RWPE1 (cell line): ENCODE measurements at regions not wholly inside any gene's neighbourhood (a gene's known extent, or its start where the extent isn't known, plus 50 kb on each side); places are given as distances from the start of the nearest gene placed in this dataset.

Experiments
- CTCF ChIA-PET: fragments of 350-600 bp; sonication (Branson Sonifier 250); formaldehyde crosslinking; extraction: SDS; loops from one replicate; lab custom pipeline; 2021; lab: Yijun Ruan, JAX
- POLR2A ChIA-PET: fragments of 400-600 bp; formaldehyde crosslinking; extraction: SDS; loops from one replicate; lab custom pipeline; 2020; ENCODE audit warnings: antibody characterized with exemption; ENCODE audit not compliant: low non-redundant PET; lab: Yijun Ruan, JAX
- DNase-seq: peaks from one replicate; pipeline ENCODE4 v3.0.0; 2012; ENCODE audit warnings: low spot score
- H3K27ac ChIP-seq: fragments of 450-650 bp; 2 replicates; pipeline ENCODE4 v1.5.1; 2017
- CTCF ChIP-seq: fragments of 450-650 bp; conservative IDR thresholded peaks from 2 replicates; pipeline ENCODE4 v1.5.1; 2017; ENCODE audit warnings: low read depth, mild to moderate bottlenecking

GRCh38 chr10:89829262-89829886, 128.0 kb downstream of the KIF20B start:
- TF ChIP-seq CTCF, result no peak
- DNase-seq, result no peak
- H3K27ac ChIP-seq, result no peak overlapping the region
- CTCF ChIA-PET, result no interaction called here
- POLR2A ChIA-PET, result no interaction called here

GRCh38 chr10:89829887-89830269, 128.5 kb downstream of the KIF20B start:
- no peak overlapping the region for H3K27ac ChIP-seq
- DNase-seq, result no peak
- ChIA-PET POLR2A (no interaction called here), CTCF (no interaction called here)
- no peak for TF ChIP-seq CTCF

GRCh38 chr10:89830624-89831023, 129.2 kb downstream of the KIF20B start:
- CTCF ChIA-PET, result no interaction called here
- POLR2A ChIA-PET, result no interaction called here
- DNase-seq, result no peak
- no peak for TF ChIP-seq CTCF
- H3K27ac ChIP-seq, result no peak overlapping the region

GRCh38 chr10:89836840-89837164, 135.4 kb downstream of the KIF20B start:
- ChIA-PET POLR2A (no interaction called here), CTCF (interaction anchor here (0.7 kb wide), 1 partner anchor 23 kb away, joined by 3 read pairs; no protein-coding TSS in a partner anchor)
- no peak for DNase-seq
- TF ChIP-seq CTCF, result no peak
- H3K27ac ChIP-seq, result no peak overlapping the region

GRCh38 chr10:89837165-89838043, 136.0 kb downstream of the KIF20B start:
- ChIA-PET CTCF (interaction anchor here (0.6 to 0.7 kb wide), 2 partner anchors 23 to 736 kb away, joined by 3 to 4 read pairs; no protein-coding TSS in a partner anchor), POLR2A (no interaction called here)
- no peak overlapping the region for H3K27ac ChIP-seq
- no peak for TF ChIP-seq CTCF
- DNase-seq, result no peak

- no peak for DNase-seq
- no peak for TF ChIP-seq CTCF
- ChIA-PET POLR2A (no interaction called here), CTCF (interaction anchor here (0.7 kb wide), 1 partner anchor 413 kb away, joined by 3 read pairs; no protein-coding TSS in a partner anchor)
- H3K27ac ChIP-seq, result no peak overlapping the region
Measured at GRCh38 chr10:89838044-89838615, 136.7 kb downstream of the KIF20B start.
